Tongue (tissue), 1 donor: ENCODE measurements at regions not wholly inside any gene's neighbourhood (a gene's known extent, or its start where the extent isn't known, plus 50 kb on each side); places are given as distances from the start of the nearest gene placed in this dataset.
"Not testable (repeated sequence)": the region's sequence is repeated elsewhere in the genome, so short reads cannot be mapped to it uniquely, and the experiment has no call there.

Experiments
- DNase-seq: peaks from one replicate; pipeline ENCODE4 v3.0.0-alpha.2; 2015

GRCh38 chr1:244758708-244759107 is 76.8 kb upstream of the COX20 start:
- no peak for DNase-seq

- no peak for DNase-seq
Observed at GRCh38 chr1:244759158-244759557, 76.3 kb upstream of the COX20 start.

GRCh38 chr1:244760471-244760870 is 75.0 kb upstream of the COX20 start:
- no peak for DNase-seq

GRCh38 chr1:244761279-244761678 is 74.2 kb upstream of the COX20 start:
- DNase-seq: no peak

GRCh38 chr1:244762629-244763028 is 72.8 kb upstream of the COX20 start:
- DNase-seq: no peak

- no peak for DNase-seq
Observed at GRCh38 chr1:244768186-244768585, 67.3 kb upstream of the COX20 start.

- no peak for DNase-seq
Observed at GRCh38 chr1:244768804-244769203, 66.7 kb upstream of the COX20 start.

- peak; percentile 10 for DNase-seq
Observed at GRCh38 chr1:244770556-244770955, 64.9 kb upstream of the COX20 start.

GRCh38 chr1:244773513-244773912 is 61.9 kb upstream of the COX20 start:
- DNase-seq: no peak

- DNase-seq: not testable (repeated sequence)
Observed at GRCh38 chr1:244776783-244777182, 58.7 kb upstream of the COX20 start.

- DNase-seq: no peak
Observed at GRCh38 chr1:244778344-244778743, 57.1 kb upstream of the COX20 start.

- DNase-seq: no peak
Observed at GRCh38 chr1:244779410-244779809, 56.0 kb upstream of the COX20 start.

GRCh38 chr1:244780311-244780710 is 55.1 kb upstream of the COX20 start:
- DNase-seq: no peak

- DNase-seq: no peak
Observed at GRCh38 chr1:244782056-244782455, 53.4 kb upstream of the COX20 start.

GRCh38 chr1:244783138-244783537 is 52.3 kb upstream of the COX20 start:
- DNase-seq: no peak
